ENCODE measurements at regions not wholly inside any gene's neighbourhood (a gene's known extent, or its start where the extent isn't known, plus 50 kb on each side); places are given as distances from the start of the nearest gene placed in this dataset.

- TF ChIP-seq CTCF (conservative IDR thresholded peaks at IDR 0.05), result no peak
- no peak for TF ChIP-seq EZH2 (IDR thresholded peaks at IDR 0.05; ENCODE audit: low read depth)
Observed at GRCh38 chr13:99884913-99885312, 86.7 kb downstream of the ZIC5 start.
